ENCODE measurements at regions not wholly inside any gene's neighbourhood (a gene's known extent, or its start where the extent isn't known, plus 50 kb on each side); places are given as distances from the start of the nearest gene placed in this dataset.

DNA sequence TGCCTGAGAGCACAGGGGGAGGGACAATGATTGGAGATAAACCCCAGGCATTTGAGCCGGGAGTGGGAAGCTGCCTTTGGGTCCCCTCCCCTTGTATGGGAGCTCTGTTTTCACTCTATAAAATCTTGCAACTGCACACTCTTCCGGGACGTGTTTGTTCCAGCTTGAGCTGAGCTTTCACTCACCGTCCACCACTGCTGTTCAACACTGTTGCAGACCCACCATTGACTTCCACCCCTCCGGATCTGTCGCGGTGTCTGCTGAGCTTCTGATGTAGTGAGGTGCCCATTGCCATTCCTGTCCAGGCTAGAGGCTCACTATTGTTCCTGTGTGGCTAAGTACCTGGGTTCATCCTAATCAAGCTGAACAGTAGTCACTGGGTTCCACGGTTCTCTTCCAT lies 231.6 kb upstream of the CWC22 start:
- TF ChIP-seq, protein P1, sequence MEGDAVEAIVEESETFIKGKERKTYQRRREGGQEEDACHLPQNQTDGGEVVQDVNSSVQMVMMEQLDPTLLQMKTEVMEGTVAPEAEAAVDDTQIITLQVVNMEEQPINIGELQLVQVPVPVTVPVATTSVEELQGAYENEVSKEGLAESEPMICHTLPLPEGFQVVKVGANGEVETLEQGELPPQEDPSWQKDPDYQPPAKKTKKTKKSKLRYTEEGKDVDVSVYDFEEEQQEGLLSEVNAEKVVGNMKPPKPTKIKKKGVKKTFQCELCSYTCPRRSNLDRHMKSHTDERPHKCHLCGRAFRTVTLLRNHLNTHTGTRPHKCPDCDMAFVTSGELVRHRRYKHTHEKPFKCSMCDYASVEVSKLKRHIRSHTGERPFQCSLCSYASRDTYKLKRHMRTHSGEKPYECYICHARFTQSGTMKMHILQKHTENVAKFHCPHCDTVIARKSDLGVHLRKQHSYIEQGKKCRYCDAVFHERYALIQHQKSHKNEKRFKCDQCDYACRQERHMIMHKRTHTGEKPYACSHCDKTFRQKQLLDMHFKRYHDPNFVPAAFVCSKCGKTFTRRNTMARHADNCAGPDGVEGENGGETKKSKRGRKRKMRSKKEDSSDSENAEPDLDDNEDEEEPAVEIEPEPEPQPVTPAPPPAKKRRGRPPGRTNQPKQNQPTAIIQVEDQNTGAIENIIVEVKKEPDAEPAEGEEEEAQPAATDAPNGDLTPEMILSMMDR (conservative IDR thresholded peaks at IDR 0.05), result no peak
- TF ChIP-seq EZH2 (IDR thresholded peaks at IDR 0.05; ENCODE audit: low read depth), result no peak
